ENCODE measurements at regions not wholly inside any gene's neighbourhood (a gene's known extent, or its start where the extent isn't known, plus 50 kb on each side); places are given as distances from the start of the nearest gene placed in this dataset.
"Not testable (repeated sequence)": the region's sequence is repeated elsewhere in the genome, so short reads cannot be mapped to it uniquely, and the experiment has no call there.

DNA sequence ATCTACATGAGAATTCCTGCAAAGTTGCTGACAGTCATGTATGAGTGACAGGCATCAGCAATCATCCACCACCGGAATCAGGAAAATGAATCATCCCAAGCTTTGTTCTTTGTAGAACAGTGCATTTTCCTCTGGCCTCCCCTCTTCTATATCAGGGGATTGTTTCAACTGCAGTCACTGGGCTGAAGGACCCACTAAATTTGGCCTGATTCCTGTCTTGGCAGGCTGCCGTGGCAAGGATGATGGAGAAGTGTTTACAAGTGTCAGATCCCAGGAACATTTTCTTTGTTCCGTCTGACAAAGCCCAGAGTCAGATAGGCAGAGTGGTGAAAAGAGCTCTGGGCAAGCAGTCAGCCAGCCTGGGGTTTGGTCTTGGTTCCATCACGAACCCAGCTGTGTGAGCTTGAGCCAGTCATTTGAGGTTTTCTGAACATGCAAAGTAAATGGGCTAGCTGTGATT is 175.1 kb upstream of the TSC22D2 start:
- H3K36me3 Mint-ChIP-seq, result no peaks in the 10 kb centered on the region
- no peak; the same call in 1 of the 2 replicates for ATAC-seq
- ChIA-PET CTCF (interaction anchor here (1.2 to 1.6 kb wide), 3 partner anchors 11 to 262 kb away, joined by 3 to 11 read pairs (median 5); no protein-coding TSS in a partner anchor), POLR2A (no interaction called here)
- H3K27ac Mint-ChIP-seq, result no peak overlapping the region
- TF ChIP-seq, protein P1, sequence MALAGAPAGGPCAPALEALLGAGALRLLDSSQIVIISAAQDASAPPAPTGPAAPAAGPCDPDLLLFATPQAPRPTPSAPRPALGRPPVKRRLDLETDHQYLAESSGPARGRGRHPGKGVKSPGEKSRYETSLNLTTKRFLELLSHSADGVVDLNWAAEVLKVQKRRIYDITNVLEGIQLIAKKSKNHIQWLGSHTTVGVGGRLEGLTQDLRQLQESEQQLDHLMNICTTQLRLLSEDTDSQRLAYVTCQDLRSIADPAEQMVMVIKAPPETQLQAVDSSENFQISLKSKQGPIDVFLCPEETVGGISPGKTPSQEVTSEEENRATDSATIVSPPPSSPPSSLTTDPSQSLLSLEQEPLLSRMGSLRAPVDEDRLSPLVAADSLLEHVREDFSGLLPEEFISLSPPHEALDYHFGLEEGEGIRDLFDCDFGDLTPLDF (CRISPR knock-in tag; IDR thresholded peaks at IDR 0.05), result no peak
- H3K4me3 Mint-ChIP-seq, result no peak overlapping the region
- peaks cover 3% of the 10 kb centered on the region; the same call in 1 of the 2 replicates for H3K9me3 Mint-ChIP-seq
- no peaks in the 10 kb centered on the region for H3K27me3 Mint-ChIP-seq (ENCODE audit: low read depth)
- DNase-seq (ENCODE audit: low spot score), result no peak
- H3K4me1 Mint-ChIP-seq, result peaks cover 5% of the 10 kb centered on the region; the same call in 1 of the 2 replicates

DNA sequence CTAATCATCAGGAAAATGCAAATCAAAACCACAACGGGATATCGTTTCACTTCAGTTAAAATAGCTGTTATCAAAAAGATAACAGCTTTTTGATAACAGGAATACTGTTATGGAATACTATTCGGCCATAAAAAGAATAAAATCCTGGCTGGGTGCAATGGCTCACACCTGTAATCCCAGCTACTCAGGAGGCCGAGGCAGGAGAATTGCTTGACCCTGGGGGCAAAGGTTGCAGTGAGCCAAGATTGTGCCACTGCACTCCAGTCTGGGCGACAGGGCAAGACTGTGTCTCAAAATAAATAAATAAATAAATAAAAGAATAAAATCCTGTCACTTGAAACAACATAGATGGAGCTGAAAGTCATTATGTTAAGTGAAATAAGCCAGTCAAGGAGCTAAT is 178.1 kb upstream of the TSC22D2 start:
- no peak overlapping the region for H3K4me3 Mint-ChIP-seq
- H3K27ac Mint-ChIP-seq, result no peak overlapping the region
- peaks cover 19% of the 10 kb centered on the region for H3K4me1 Mint-ChIP-seq
- CTCF ChIA-PET, result interaction anchor here (2.1 kb wide), 2 partner anchors 9 to 265 kb away, joined by 5 to 8 read pairs; no protein-coding TSS in a partner anchor
- POLR2A ChIA-PET, result no interaction called here
- ATAC-seq (no peak), DNase-seq (ENCODE audit: low spot score) (no peak)
- H3K27me3 Mint-ChIP-seq (ENCODE audit: low read depth), result no peaks in the 10 kb centered on the region
- no peak for TF ChIP-seq ZNF317 (CRISPR knock-in tag; IDR thresholded peaks at IDR 0.05; ENCODE audit: borderline replicate concordance, low read depth)
- no peak for TF ChIP-seq GRHL2 (CRISPR knock-in tag; IDR thresholded peaks at IDR 0.05; ENCODE audit: insufficient replicate concordance, severe bottlenecking)
- TF ChIP-seq, protein P2, sequence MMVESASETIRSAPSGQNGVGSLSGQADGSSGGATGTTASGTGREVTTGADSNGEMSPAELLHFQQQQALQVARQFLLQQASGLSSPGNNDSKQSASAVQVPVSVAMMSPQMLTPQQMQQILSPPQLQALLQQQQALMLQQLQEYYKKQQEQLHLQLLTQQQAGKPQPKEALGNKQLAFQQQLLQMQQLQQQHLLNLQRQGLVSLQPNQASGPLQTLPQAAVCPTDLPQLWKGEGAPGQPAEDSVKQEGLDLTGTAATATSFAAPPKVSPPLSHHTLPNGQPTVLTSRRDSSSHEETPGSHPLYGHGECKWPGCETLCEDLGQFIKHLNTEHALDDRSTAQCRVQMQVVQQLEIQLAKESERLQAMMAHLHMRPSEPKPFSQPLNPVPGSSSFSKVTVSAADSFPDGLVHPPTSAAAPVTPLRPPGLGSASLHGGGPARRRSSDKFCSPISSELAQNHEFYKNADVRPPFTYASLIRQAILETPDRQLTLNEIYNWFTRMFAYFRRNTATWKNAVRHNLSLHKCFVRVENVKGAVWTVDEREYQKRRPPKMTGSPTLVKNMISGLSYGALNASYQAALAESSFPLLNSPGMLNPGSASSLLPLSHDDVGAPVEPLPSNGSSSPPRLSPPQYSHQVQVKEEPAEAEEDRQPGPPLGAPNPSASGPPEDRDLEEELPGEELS (CRISPR knock-in tag; IDR thresholded peaks at IDR 0.05), result no peak
- TF ChIP-seq PREB (CRISPR knock-in tag; IDR thresholded peaks at IDR 0.05; ENCODE audit: borderline replicate concordance), result no peak
- TF ChIP-seq, protein P1 (CRISPR knock-in tag; IDR thresholded peaks at IDR 0.05), result no peak
- TF ChIP-seq ZBTB43 (CRISPR knock-in tag; IDR thresholded peaks at IDR 0.05), result no peak
- H3K36me3 Mint-ChIP-seq, result no peaks in the 10 kb centered on the region
- H3K9me3 Mint-ChIP-seq, result peaks cover 3% of the 10 kb centered on the region; the same call in 1 of the 2 replicates

DNA sequence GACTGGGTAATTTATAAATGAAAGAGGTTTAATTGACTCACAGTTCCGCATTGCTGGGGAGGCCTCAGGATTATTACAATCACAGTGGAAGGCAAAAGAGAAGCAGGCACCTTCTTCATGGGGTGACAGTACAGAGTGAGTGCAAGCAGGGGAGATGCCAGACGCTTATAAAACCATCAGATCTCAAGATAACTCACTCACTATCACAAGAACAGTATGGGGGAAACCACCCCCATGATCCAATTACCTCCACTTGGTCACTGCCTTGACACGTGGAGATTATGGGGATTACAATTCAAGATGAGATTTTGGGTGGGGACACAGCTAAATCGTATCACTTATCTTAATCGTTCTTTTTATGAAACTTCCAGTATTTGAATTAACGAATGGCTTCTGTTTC is 179.5 kb upstream of the TSC22D2 start:
- H3K9me3 Mint-ChIP-seq; ATAC-seq; H3K27ac Mint-ChIP-seq; DNase-seq (ENCODE audit: low spot score); POLR2A ChIA-PET; H3K27me3 Mint-ChIP-seq (ENCODE audit: low read depth); H3K36me3 Mint-ChIP-seq; H3K4me3 Mint-ChIP-seq: not testable (repeated sequence)
- peaks cover 19% of the 10 kb centered on the region for H3K4me1 Mint-ChIP-seq
- CTCF ChIA-PET, result interaction anchor here (0.8 to 3.2 kb wide), 10 partner anchors 10 to 299 kb away, joined by 3 to 61 read pairs (median 8); no protein-coding TSS in a partner anchor

DNA sequence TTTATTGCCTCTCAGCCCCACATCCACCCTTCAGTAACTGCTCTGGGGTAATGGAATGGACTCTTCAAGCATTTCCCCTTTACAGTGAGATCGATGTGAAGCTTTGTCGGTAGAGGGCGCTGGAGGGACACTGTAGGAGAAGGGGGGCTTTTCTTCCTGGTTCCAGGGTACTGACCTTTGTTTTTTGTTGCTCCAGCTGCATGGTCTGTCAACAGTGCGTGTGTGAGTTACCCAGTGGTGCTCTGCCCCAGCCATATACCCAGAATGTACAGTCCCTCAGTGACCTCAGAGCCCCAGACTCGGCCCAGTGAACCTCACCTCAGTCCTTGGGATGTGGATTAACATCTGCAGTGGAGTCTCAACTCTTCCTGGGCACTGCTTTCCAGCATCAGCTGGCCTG is 180.3 kb upstream of the TSC22D2 start:
- CTCF ChIA-PET, result interaction anchor here (0.6 to 3.2 kb wide), 29 partner anchors 8 to 508 kb away, joined by 3 to 61 read pairs (median 4); no protein-coding TSS in a partner anchor
- no peak overlapping the region for H3K27ac Mint-ChIP-seq
- no peaks in the 10 kb centered on the region for H3K36me3 Mint-ChIP-seq
- peaks cover 3% of the 10 kb centered on the region; the same call in 1 of the 2 replicates for H3K9me3 Mint-ChIP-seq
- DNase-seq (ENCODE audit: low spot score) (peak; percentile 91), ATAC-seq (peak; percentile 94)
- no peaks in the 10 kb centered on the region; the same call in 1 of the 2 replicates for H3K27me3 Mint-ChIP-seq (ENCODE audit: low read depth)
- peaks cover 23% of the 10 kb centered on the region for H3K4me1 Mint-ChIP-seq
- peak; percentile 78 for TF ChIP-seq CTCF (IDR thresholded peaks at IDR 0.05)
- TF ChIP-seq, protein P3, sequence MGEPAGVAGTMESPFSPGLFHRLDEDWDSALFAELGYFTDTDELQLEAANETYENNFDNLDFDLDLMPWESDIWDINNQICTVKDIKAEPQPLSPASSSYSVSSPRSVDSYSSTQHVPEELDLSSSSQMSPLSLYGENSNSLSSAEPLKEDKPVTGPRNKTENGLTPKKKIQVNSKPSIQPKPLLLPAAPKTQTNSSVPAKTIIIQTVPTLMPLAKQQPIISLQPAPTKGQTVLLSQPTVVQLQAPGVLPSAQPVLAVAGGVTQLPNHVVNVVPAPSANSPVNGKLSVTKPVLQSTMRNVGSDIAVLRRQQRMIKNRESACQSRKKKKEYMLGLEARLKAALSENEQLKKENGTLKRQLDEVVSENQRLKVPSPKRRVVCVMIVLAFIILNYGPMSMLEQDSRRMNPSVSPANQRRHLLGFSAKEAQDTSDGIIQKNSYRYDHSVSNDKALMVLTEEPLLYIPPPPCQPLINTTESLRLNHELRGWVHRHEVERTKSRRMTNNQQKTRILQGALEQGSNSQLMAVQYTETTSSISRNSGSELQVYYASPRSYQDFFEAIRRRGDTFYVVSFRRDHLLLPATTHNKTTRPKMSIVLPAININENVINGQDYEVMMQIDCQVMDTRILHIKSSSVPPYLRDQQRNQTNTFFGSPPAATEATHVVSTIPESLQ (CRISPR knock-in tag; IDR thresholded peaks at IDR 0.05), result no peak
- no peak overlapping the region for H3K4me3 Mint-ChIP-seq
- POLR2A ChIA-PET, result no interaction called here
